Transverse colon (tissue), 4 donors: ENCODE measurements at regions not wholly inside any gene's neighbourhood (a gene's known extent, or its start where the extent isn't known, plus 50 kb on each side); places are given as distances from the start of the nearest gene placed in this dataset.

Experiments
- DNase-seq: peaks from one replicate; pipeline ENCODE4 v3.0.0-alpha.2; 2019
- H3K27ac ChIP-seq, 4 donors: fragments of 200-600 bp; sonication (generic); 2 replicates each; pipeline ENCODE4 v1.5.1; 2016 to 2018; ENCODE audit warnings: inconsistent platforms in 4 of 4
- H3K27me3 ChIP-seq: fragments of 200-600 bp; sonication (generic); 2 replicates; pipeline ENCODE4 v1.5.1; 2017; ENCODE audit warnings: inconsistent platforms
- H3K36me3 ChIP-seq, 4 donors: fragments of 200-600 bp; sonication (generic); 2 replicates each; pipeline ENCODE4 v1.5.1; 2017 to 2019; ENCODE audit warnings: inconsistent platforms in 4 of 4
- H3K4me1 ChIP-seq, 4 donors: fragments of 200-600 bp; sonication (generic); 2 replicates each; pipeline ENCODE4 v1.5.1; 2017 to 2020; ENCODE audit warnings: inconsistent platforms in 4 of 4
- H3K4me3 ChIP-seq, 4 donors: fragments of 200-600 bp; sonication (generic); 1 replicate in 1 of 4; 2 replicates in 3 of 4; pipeline versions ENCODE4 v1.5.1 to v1.6.1; 2017 to 2019; ENCODE audit warnings: inconsistent platforms in 4 of 4
- H3K9me3 ChIP-seq, 2 donors: fragments of 200-600 bp; sonication (generic); 2 replicates each; pipeline ENCODE4 v1.5.1; 2017 to 2019; ENCODE audit warnings: inconsistent platforms in 2 of 2
- CTCF ChIP-seq, 5 experiments: fragments of 200-600 bp in 3 of 5; fragments of 450-650 bp in 2 of 5; sonication (generic) in 3 of 5; IDR thresholded peaks; 1 replicate in 2 of 5; 2 replicates in 3 of 5; pipeline ENCODE4 v1.5.1; 2016 to 2017; ENCODE audit warnings: antibody characterized with exemption in 5 of 5, inconsistent platforms in 3 of 5, mild to moderate bottlenecking in 2 of 5, moderate library complexity in 1 of 5
- EP300 ChIP-seq: sonication (generic); formaldehyde crosslinking; IDR thresholded peaks from one replicate; pipeline ENCODE4 v1.6.1; 2017; ENCODE audit warnings: antibody characterized with exemption, low read depth
- POLR2A ChIP-seq: fragments of 450-650 bp; IDR thresholded peaks from one replicate; pipeline ENCODE4 v1.6.1; 2016; ENCODE audit warnings: antibody characterized with exemption, mild to moderate bottlenecking, moderate library complexity
- POLR2AphosphoS5 ChIP-seq, 3 donors: sonication (generic); formaldehyde crosslinking; IDR thresholded peaks; one replicate each; pipeline ENCODE4 v1.6.1; 2016; ENCODE audit warnings: antibody characterized with exemption in 3 of 3
- WGBS, 2 donors: methylation state at CpG; one replicate each; pipeline ENCODE4 v1.1.5; 2018; ENCODE audit warnings: low coverage in 1 of 2; 5-methylcytosine and 5-hydroxymethylcytosine counted together
- in situ Hi-C, 4 donors: fragments of 200-750 bp; cut with MboI; loops; one replicate each; pipeline versions ENCODE4 v1.15.0 to v1.15.1; 2017; ENCODE audit warnings: low sequenced_read_pairs in 3 of 4, low pct_ligation_motif_present in 1 of 4, low pct_unique_long_range_greater_than_20kb in 1 of 4
- intact Hi-C: fragments of 100-400 bp; cut with DNase I; formaldehyde crosslinking; loops from one replicate; pipeline ENCODE4 v1.15.1; 2023; ENCODE audit warnings: low total_unique reads

- no peaks in the 10 kb centered on the region for H3K27me3 ChIP-seq
- in situ Hi-C loops (no loop called here), intact Hi-C loops (no loop called here)
- no peak overlapping the region for H3K27ac ChIP-seq
- no peaks in the 10 kb centered on the region for H3K36me3 ChIP-seq
- DNase-seq = no peak
- no peak for TF ChIP-seq POLR2AphosphoS5 (IDR thresholded peaks at IDR 0.05)
- no peak for TF ChIP-seq CTCF (IDR thresholded peaks at IDR 0.05)
- TF ChIP-seq POLR2A = no peak
- no peak for TF ChIP-seq EP300
- no peak overlapping the region for H3K4me3 ChIP-seq
- H3K4me1 ChIP-seq = peaks cover 5 to 44% (median 28%) of the 10 kb centered on the region in 4 donors
- no peaks in the 10 kb centered on the region for H3K9me3 ChIP-seq
These were observed 82.6 kb upstream of the NPVF start for GRCh38 chr7:25310896-25311295.

- Histone ChIP-seq H3K4me3 (no peak overlapping the region), H3K36me3 (no peaks in the 10 kb centered on the region), H3K27me3 (no peaks in the 10 kb centered on the region), H3K4me1 (peaks cover 7 to 44% (median 28%) of the 10 kb centered on the region in 4 donors), H3K27ac (no peak overlapping the region), H3K9me3 (no peaks in the 10 kb centered on the region)
- WGBS, 2 donors = 81 to 83% methylated on average over 1 of the region's 1 CpG
- in situ Hi-C loops (no loop called here), intact Hi-C loops (no loop called here)
- TF ChIP-seq CTCF (IDR thresholded peaks at IDR 0.05) = no peak
- no peak for TF ChIP-seq POLR2A
- TF ChIP-seq POLR2AphosphoS5 (IDR thresholded peaks at IDR 0.05) = no peak
- TF ChIP-seq EP300 = no peak
- DNase-seq = no peak
These were observed 83.1 kb upstream of the NPVF start for GRCh38 chr7:25311346-25311745.

GRCh38 chr7:25312968-25313367 lies 84.7 kb upstream of the NPVF start:
- H3K4me1 ChIP-seq = peaks cover 7 to 44% (median 26%) of the 10 kb centered on the region in 4 donors
- no peak for DNase-seq
- no peaks in the 10 kb centered on the region for H3K9me3 ChIP-seq
- TF ChIP-seq CTCF (IDR thresholded peaks at IDR 0.05) (no peak), EP300 (no peak), POLR2AphosphoS5 (IDR thresholded peaks at IDR 0.05) (no peak), POLR2A (no peak)
- H3K27me3 ChIP-seq = no peaks in the 10 kb centered on the region
- intact Hi-C loops = no loop called here
- H3K36me3 ChIP-seq = no peaks in the 10 kb centered on the region
- in situ Hi-C loops = no loop called here
- peak overlapping the region in 1 of 4 donors; percentile 71 for H3K27ac ChIP-seq
- 73 to 84% methylated on average over 5 to 6 of the region's 6 CpGs for WGBS, 2 donors
- no peak overlapping the region for H3K4me3 ChIP-seq

- H3K4me1 ChIP-seq = peaks cover 7 to 41% (median 21%) of the 10 kb centered on the region in 4 donors
- H3K9me3 ChIP-seq = no peaks in the 10 kb centered on the region
- no peak for DNase-seq
- H3K36me3 ChIP-seq = no peaks in the 10 kb centered on the region
- no peak overlapping the region for H3K4me3 ChIP-seq
- H3K27me3 ChIP-seq = no peaks in the 10 kb centered on the region
- TF ChIP-seq POLR2A (no peak), POLR2AphosphoS5 (IDR thresholded peaks at IDR 0.05) (no peak), CTCF (IDR thresholded peaks at IDR 0.05) (no peak), EP300 (no peak)
- 59 to 60% methylated on average over 1 of the region's 1 CpG for WGBS, 2 donors
- intact Hi-C loops = no loop called here
- in situ Hi-C loops = no loop called here
- H3K27ac ChIP-seq = peak overlapping the region; percentile 71 to 86 (median 74)
These were observed 85.2 kb upstream of the NPVF start for GRCh38 chr7:25313526-25313925.
